GM10248 (cell line): ENCODE measurements at regions not wholly inside any gene's neighbourhood (a gene's known extent, or its start where the extent isn't known, plus 50 kb on each side); places are given as distances from the start of the nearest gene placed in this dataset.

ENCODE experiments used
- CTCF ChIA-PET: fragments of 300-600 bp; sonication (Branson Sonifier 250); formaldehyde crosslinking; extraction: SDS; loops from one replicate; lab custom pipeline; 2021; ENCODE audit warnings: antibody characterized with exemption; lab: Yijun Ruan, JAX
- POLR2A ChIA-PET: fragments of 350-650 bp; sonication (Branson Sonifier 250); formaldehyde crosslinking; extraction: SDS; loops from one replicate; lab custom pipeline; 2020; ENCODE audit warnings: antibody characterized with exemption; lab: Yijun Ruan, JAX
- DNase-seq: peaks from one replicate; pipeline ENCODE4 v3.0.0; 2012; ENCODE audit errors: extremely low spot score
- TF ChIP-seq, protein P1 (sequence below): IDR thresholded peaks from 2 replicates; pipeline ENCODE4 v1.5.1; 2012; ENCODE audit warnings: mild to moderate bottlenecking, low read depth; ENCODE audit errors: extremely low read depth, missing control alignments, control extremely low read depth

DNA sequence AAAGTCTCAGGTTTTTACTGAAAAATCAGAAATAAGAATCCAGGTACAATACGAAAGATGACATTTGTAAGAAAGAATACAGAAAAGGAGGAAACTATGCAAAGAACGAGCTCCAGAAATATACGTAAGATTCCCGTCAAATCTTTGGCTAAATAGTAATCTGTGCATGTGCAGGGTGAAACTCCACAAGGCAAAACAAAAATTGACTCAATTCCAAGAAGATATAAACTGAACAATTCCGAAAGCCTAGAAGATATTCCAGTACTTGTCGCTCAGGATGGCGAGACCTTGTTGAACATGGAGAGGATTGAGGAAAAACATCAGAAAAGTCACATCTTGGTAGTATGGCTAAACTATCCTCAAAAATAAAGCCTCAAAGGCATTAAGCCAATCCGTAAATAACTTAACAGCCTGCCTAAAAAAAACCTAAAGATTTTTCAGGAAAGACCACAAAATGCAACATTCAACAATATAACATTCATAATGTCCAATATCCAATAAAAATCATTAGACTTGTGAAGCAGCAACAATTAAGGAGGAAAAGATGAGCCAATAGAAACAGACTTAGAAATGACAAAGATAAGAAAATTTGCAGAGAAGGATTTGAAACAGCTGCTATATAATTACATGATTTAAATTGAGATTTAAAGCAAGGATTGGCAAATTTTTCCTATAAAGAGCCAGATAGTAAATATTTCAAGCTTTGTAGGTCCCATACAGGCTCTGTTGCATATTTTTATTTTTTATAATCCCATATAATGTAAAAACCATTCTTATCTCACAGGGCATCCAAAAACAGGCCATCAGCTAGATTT is 166.4 kb upstream of the UBASH3B start:
- TF ChIP-seq, protein P1, sequence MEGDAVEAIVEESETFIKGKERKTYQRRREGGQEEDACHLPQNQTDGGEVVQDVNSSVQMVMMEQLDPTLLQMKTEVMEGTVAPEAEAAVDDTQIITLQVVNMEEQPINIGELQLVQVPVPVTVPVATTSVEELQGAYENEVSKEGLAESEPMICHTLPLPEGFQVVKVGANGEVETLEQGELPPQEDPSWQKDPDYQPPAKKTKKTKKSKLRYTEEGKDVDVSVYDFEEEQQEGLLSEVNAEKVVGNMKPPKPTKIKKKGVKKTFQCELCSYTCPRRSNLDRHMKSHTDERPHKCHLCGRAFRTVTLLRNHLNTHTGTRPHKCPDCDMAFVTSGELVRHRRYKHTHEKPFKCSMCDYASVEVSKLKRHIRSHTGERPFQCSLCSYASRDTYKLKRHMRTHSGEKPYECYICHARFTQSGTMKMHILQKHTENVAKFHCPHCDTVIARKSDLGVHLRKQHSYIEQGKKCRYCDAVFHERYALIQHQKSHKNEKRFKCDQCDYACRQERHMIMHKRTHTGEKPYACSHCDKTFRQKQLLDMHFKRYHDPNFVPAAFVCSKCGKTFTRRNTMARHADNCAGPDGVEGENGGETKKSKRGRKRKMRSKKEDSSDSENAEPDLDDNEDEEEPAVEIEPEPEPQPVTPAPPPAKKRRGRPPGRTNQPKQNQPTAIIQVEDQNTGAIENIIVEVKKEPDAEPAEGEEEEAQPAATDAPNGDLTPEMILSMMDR: no peak
- POLR2A ChIA-PET: no interaction called here
- DNase-seq: no peak
- CTCF ChIA-PET: no interaction called here

DNA sequence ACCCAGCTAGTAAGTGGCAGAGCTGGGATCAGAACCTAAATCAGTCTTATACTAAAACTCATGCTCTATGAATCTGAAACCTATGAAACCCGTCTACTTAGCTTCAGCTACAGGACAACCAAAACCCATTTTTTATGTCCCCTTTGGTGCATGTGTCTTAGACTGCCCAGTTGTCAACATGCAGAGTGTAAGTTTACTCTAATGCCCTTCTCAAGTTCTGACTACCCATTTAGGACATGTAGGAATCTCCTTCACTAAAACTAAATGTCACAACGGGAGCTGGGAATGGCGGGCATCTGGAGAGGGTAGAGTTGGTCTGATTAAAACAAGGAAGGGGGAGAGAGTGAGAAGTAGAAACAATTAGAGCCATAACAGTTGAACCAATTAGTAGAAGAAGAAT is 167.9 kb upstream of the UBASH3B start:
- POLR2A ChIA-PET: no interaction called here
- CTCF ChIA-PET: interaction anchor here (1.1 to 1.2 kb wide), 3 partner anchors 11 to 1219 kb away, joined by 3 read pairs; no protein-coding TSS in a partner anchor
- DNase-seq: no peak
- TF ChIP-seq, protein P1: no peak

DNA sequence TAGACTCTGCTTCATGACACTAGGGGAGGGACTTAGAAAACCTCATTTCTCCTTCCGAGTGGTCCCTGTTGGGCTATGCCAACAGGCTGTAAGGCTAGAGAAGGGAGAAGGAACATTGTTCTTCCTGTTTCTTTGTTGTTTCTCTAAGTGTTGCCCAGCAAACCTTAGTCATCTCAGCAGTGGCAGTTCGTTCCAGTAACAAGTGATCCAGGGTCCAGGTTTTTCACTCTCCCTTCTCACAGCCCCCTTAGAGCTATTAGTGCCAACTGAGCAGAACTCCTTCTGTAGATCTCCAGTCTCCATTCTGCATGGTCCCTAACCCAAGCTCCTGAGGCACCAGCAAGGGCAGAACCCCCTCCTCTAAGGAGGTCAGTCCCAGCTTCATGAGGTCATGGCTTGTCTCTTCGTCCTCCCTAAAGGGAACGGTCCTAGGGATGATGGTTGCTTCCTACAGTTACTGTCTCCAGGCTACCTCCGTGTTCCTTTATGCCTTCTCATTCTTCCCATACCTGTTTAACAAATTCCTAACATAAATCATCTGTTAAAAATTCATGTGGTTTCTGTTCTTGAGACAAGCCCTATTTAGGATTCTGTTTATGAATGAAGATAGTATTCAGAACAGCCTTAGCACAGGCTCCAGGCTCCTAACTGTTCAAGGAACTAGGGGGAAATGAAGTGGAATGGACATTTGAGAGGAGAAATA is 168.6 kb upstream of the UBASH3B start:
- TF ChIP-seq, protein P1: no peak
- CTCF ChIA-PET: interaction anchor here (1.1 to 1.2 kb wide), 2 partner anchors 12 to 14 kb away, joined by 3 read pairs; no protein-coding TSS in a partner anchor
- POLR2A ChIA-PET: no interaction called here
- DNase-seq: no peak

DNA sequence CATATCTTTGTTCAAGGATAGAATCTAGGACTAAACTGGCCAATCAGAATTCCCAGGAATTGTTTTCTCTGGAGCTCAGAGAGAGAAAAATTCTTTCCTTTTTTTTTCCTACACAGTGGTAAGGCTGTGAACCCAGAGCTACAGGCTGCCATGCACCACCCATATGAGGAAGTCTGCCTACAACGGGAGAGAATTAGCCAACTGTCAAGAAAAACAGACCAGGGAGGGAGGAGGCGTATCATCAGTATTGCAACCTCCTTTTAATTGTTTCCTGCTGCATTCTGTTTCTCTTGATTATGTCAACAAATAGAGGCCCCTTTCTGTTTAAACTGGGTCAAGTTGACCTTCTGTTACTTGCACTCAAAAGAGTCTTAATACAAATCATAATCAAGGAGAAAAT is 176.5 kb upstream of the UBASH3B start:
- ChIA-PET CTCF (interaction anchor here (0.7 to 0.8 kb wide), 2 partner anchors 23 to 27 kb away, joined by 3 read pairs; no protein-coding TSS in a partner anchor), POLR2A (no interaction called here)
- DNase-seq: no peak
- TF ChIP-seq, protein P1: no peak

DNA sequence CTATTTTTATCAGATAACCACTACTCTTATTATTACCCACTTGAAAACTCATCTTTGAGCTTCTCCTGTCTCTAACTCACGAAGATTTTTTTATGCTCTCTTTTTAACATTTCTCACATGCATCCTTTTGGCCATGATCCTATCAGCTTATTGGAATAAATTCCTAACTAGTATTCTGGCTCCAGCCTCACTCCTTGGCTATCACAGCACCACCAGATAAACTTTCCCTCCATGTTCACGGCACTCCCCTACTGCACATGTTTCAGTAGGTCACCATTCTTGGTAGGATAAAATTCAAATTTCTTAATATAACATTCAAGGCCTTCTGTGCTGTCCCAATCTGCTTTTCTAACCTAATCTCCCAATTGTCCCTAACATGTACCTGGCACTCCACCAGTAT is 186.6 kb upstream of the UBASH3B start:
- CTCF ChIA-PET: no interaction called here
- TF ChIP-seq, protein P1: no peak
- DNase-seq: no peak
- POLR2A ChIA-PET: no interaction called here

DNA sequence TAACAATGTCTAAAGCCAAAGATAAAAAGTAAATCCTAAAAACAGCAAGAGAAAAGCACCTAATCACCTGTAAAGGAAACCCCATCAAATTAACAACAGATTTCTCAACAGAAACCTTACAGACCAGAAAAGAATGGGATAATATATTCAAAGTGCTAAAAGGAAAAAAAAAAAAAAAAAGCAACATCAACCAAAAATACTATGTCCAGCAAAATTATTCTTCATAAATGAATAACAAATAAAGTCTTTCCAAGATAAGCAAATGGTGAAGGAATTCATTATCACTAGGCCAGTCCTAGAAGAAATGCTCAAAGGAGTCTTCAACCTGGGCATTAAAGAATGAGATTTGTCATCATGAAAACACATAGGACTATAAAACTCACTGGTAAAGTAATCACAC is 192.0 kb upstream of the UBASH3B start:
- ChIA-PET CTCF (no interaction called here), POLR2A (no interaction called here)
- TF ChIP-seq, protein P1: no peak
- no peak for DNase-seq
